ENCODE measurements at regions not wholly inside any gene's neighbourhood (a gene's known extent, or its start where the extent isn't known, plus 50 kb on each side); places are given as distances from the start of the nearest gene placed in this dataset.
"Not testable (repeated sequence)": the region's sequence is repeated elsewhere in the genome, so short reads cannot be mapped to it uniquely, and the experiment has no call there.

- no peak for DNase-seq
- Mint-ChIP-seq H3K4me1 (peaks cover 2% of the 10 kb centered on the region), H3K36me3 (ENCODE audit: low read depth) (peaks cover 6% of the 10 kb centered on the region), H3K4me3 (no peak overlapping the region), H3K27ac (no peak overlapping the region), H3K27me3 (no peaks in the 10 kb centered on the region)
- no peak for ATAC-seq
- H3K9me3 ChIP-seq (ENCODE audit: control insufficient read depth, low read length, poor library complexity, severe bottlenecking) = no peaks in the 10 kb centered on the region
These were observed 53.3 kb downstream of the TANC2 start for GRCh38 chr17:63019138-63019873.

GRCh38 chr17:63022567-63022966 lies 56.5 kb downstream of the TANC2 start:
- Mint-ChIP-seq H3K4me3 (no peak overlapping the region), H3K4me1 (peaks cover 13% of the 10 kb centered on the region), H3K27me3 (no peaks in the 10 kb centered on the region), H3K36me3 (ENCODE audit: low read depth) (peaks cover 10% of the 10 kb centered on the region), H3K27ac (no peak overlapping the region)
- H3K9me3 ChIP-seq (ENCODE audit: control insufficient read depth, low read length, poor library complexity, severe bottlenecking) = no peaks in the 10 kb centered on the region
- DNase-seq (no peak), ATAC-seq (no peak)

- H3K9me3 ChIP-seq (ENCODE audit: control insufficient read depth, low read length, poor library complexity, severe bottlenecking) = no peaks in the 10 kb centered on the region
- Mint-ChIP-seq H3K4me1 (peaks cover 13% of the 10 kb centered on the region), H3K27ac (no peak overlapping the region), H3K36me3 (ENCODE audit: low read depth) (peaks cover 10% of the 10 kb centered on the region), H3K4me3 (no peak overlapping the region), H3K27me3 (no peaks in the 10 kb centered on the region)
- ATAC-seq = no peak
- no peak for DNase-seq
These were observed 57.0 kb downstream of the TANC2 start for GRCh38 chr17:63023049-63023448.

DNA sequence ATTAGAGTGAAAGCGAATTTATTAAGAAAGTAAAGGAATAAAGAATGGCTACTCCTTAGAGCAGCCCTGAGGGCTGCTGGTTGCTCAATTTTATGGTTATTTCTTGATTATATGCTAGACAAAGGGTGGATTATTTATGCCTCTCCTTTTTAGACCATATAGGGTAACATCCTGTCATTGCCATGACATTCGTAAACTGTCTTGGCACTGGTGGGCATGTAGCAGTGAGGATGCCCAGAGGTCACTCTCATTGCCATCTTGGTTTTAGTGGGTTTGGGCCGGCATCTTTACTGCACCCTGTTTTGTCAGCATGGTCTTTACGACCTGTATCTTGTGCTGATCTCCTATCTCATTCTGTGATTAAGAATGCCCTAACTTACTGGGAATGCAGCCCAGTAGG lies 58.2 kb downstream of the TANC2 start:
- Mint-ChIP-seq H3K4me3 (no peak overlapping the region), H3K4me1 (peaks cover 16% of the 10 kb centered on the region), H3K27me3 (no peaks in the 10 kb centered on the region), H3K36me3 (ENCODE audit: low read depth) (peaks cover 10% of the 10 kb centered on the region), H3K27ac (no peak overlapping the region)
- no peaks in the 10 kb centered on the region for H3K9me3 ChIP-seq (ENCODE audit: control insufficient read depth, low read length, poor library complexity, severe bottlenecking)
- DNase-seq (no peak), ATAC-seq (no peak)

GRCh38 chr17:63024716-63025115 lies 58.7 kb downstream of the TANC2 start:
- Mint-ChIP-seq H3K4me1 (peaks cover 14% of the 10 kb centered on the region), H3K4me3 (no peak overlapping the region), H3K36me3 (ENCODE audit: low read depth) (peaks cover 8% of the 10 kb centered on the region), H3K27ac (no peak overlapping the region), H3K27me3 (no peaks in the 10 kb centered on the region)
- no peak for DNase-seq
- H3K9me3 ChIP-seq (ENCODE audit: control insufficient read depth, low read length, poor library complexity, severe bottlenecking) = no peaks in the 10 kb centered on the region
- no peak for ATAC-seq

DNA sequence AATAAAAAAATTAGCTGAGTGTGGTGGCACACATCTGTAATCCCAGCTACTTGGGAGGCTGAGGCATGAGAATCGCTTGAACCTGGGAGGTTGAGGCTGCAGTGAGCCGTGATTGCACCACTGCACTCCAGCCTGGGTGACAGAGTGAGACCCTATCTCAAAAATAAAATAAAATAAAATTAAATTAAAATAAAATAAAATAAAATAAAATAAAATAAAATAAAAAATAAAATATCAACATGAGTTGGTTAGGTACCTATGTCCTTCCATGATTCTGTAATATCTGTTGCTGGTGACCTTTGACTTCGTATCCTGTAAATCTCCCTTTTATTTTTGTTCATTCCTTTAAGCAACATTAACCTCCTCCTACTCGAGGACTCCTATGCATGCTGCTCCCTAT lies 59.6 kb downstream of the TANC2 start:
- not testable (repeated sequence) for DNase-seq; H3K9me3 ChIP-seq (ENCODE audit: control insufficient read depth, low read length, poor library complexity, severe bottlenecking); H3K4me3 Mint-ChIP-seq; H3K27ac Mint-ChIP-seq; H3K36me3 Mint-ChIP-seq (ENCODE audit: low read depth); H3K27me3 Mint-ChIP-seq; ATAC-seq
- peaks cover 13% of the 10 kb centered on the region for H3K4me1 Mint-ChIP-seq

GRCh38 chr17:63029541-63029940 lies 63.5 kb downstream of the TANC2 start:
- peaks cover 4% of the 10 kb centered on the region for H3K36me3 Mint-ChIP-seq (ENCODE audit: low read depth)
- H3K4me3 Mint-ChIP-seq = no peak overlapping the region
- DNase-seq (no peak), ATAC-seq (no peak)
- peaks cover 13% of the 10 kb centered on the region for H3K4me1 Mint-ChIP-seq
- no peak overlapping the region for H3K27ac Mint-ChIP-seq
- no peaks in the 10 kb centered on the region for H3K9me3 ChIP-seq (ENCODE audit: control insufficient read depth, low read length, poor library complexity, severe bottlenecking)
- no peaks in the 10 kb centered on the region for H3K27me3 Mint-ChIP-seq

DNA sequence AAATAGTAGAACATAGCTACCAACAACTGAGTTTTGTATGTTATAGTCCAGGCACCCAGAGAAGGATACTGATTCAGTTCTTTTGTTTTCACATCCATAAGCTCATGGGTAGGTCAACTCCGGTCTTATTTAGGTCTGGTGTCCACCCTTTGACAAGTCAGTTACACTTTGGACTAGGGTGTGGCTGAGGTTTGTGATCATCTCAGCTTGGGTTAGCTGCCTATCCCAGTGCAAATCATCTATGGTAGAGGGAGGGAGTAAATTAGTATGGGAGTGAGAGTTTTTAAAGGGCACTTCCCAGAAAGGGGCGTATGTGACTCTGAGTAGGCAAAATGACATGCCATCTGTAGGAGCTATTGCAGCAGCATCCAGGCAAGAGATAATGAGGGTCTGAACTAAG lies 66.1 kb downstream of the TANC2 start:
- Mint-ChIP-seq H3K27ac (no peak overlapping the region), H3K27me3 (no peaks in the 10 kb centered on the region), H3K4me3 (no peak overlapping the region), H3K36me3 (ENCODE audit: low read depth) (no peaks in the 10 kb centered on the region), H3K4me1 (peaks cover 13% of the 10 kb centered on the region)
- no peak for DNase-seq
- no peaks in the 10 kb centered on the region for H3K9me3 ChIP-seq (ENCODE audit: control insufficient read depth, low read length, poor library complexity, severe bottlenecking)
- ATAC-seq = no peak

GRCh38 chr17:63033142-63033541 lies 67.1 kb downstream of the TANC2 start:
- DNase-seq = no peak
- H3K9me3 ChIP-seq (ENCODE audit: control insufficient read depth, low read length, poor library complexity, severe bottlenecking) = no peaks in the 10 kb centered on the region
- Mint-ChIP-seq H3K4me3 (no peak overlapping the region), H3K27me3 (no peaks in the 10 kb centered on the region), H3K36me3 (ENCODE audit: low read depth) (no peaks in the 10 kb centered on the region), H3K4me1 (peaks cover 15% of the 10 kb centered on the region), H3K27ac (no peak overlapping the region)
- no peak for ATAC-seq

- no peaks in the 10 kb centered on the region for H3K27me3 Mint-ChIP-seq
- no peak overlapping the region for H3K4me3 Mint-ChIP-seq
- H3K36me3 Mint-ChIP-seq (ENCODE audit: low read depth) = no peaks in the 10 kb centered on the region
- DNase-seq = no peak
- no peak for ATAC-seq
- H3K4me1 Mint-ChIP-seq = peaks cover 21% of the 10 kb centered on the region
- H3K27ac Mint-ChIP-seq = no peak overlapping the region
- no peaks in the 10 kb centered on the region for H3K9me3 ChIP-seq (ENCODE audit: control insufficient read depth, low read length, poor library complexity, severe bottlenecking)
These were observed 69.2 kb downstream of the TANC2 start for GRCh38 chr17:63035271-63035670.

GRCh38 chr17:63035695-63036094 lies 69.7 kb downstream of the TANC2 start:
- H3K4me3 Mint-ChIP-seq = no peak overlapping the region
- H3K27ac Mint-ChIP-seq = no peak overlapping the region
- H3K36me3 Mint-ChIP-seq (ENCODE audit: low read depth) = no peaks in the 10 kb centered on the region
- ATAC-seq (peak; percentile 44), DNase-seq (no peak)
- no peaks in the 10 kb centered on the region for H3K27me3 Mint-ChIP-seq
- no peaks in the 10 kb centered on the region for H3K9me3 ChIP-seq (ENCODE audit: control insufficient read depth, low read length, poor library complexity, severe bottlenecking)
- H3K4me1 Mint-ChIP-seq = peaks cover 21% of the 10 kb centered on the region

GRCh38 chr17:63039342-63039741 lies 73.3 kb downstream of the TANC2 start:
- DNase-seq (no peak), ATAC-seq (no peak)
- H3K27ac Mint-ChIP-seq = no peak overlapping the region
- no peaks in the 10 kb centered on the region for H3K27me3 Mint-ChIP-seq
- no peaks in the 10 kb centered on the region for H3K36me3 Mint-ChIP-seq (ENCODE audit: low read depth)
- no peaks in the 10 kb centered on the region for H3K9me3 ChIP-seq (ENCODE audit: control insufficient read depth, low read length, poor library complexity, severe bottlenecking)
- peaks cover 25% of the 10 kb centered on the region for H3K4me1 Mint-ChIP-seq
- H3K4me3 Mint-ChIP-seq = no peak overlapping the region

- H3K4me1 Mint-ChIP-seq = peaks cover 26% of the 10 kb centered on the region
- H3K9me3 ChIP-seq (ENCODE audit: control insufficient read depth, low read length, poor library complexity, severe bottlenecking) = no peaks in the 10 kb centered on the region
- no peak overlapping the region for H3K4me3 Mint-ChIP-seq
- DNase-seq = no peak
- no peak for ATAC-seq
- no peaks in the 10 kb centered on the region for H3K27me3 Mint-ChIP-seq
- H3K36me3 Mint-ChIP-seq (ENCODE audit: low read depth) = no peaks in the 10 kb centered on the region
- H3K27ac Mint-ChIP-seq = no peak overlapping the region
These were observed 74.0 kb downstream of the TANC2 start for GRCh38 chr17:63039899-63040602.

GRCh38 chr17:63040816-63041215 lies 74.8 kb downstream of the TANC2 start:
- no peaks in the 10 kb centered on the region for H3K27me3 Mint-ChIP-seq
- no peak overlapping the region for H3K27ac Mint-ChIP-seq
- no peaks in the 10 kb centered on the region for H3K9me3 ChIP-seq (ENCODE audit: control insufficient read depth, low read length, poor library complexity, severe bottlenecking)
- H3K36me3 Mint-ChIP-seq (ENCODE audit: low read depth) = no peaks in the 10 kb centered on the region
- H3K4me3 Mint-ChIP-seq = no peak overlapping the region
- ATAC-seq = no peak
- peaks cover 20% of the 10 kb centered on the region for H3K4me1 Mint-ChIP-seq
- DNase-seq = no peak

Data from T-helper 17 cell (primary cell).